Gastroesophageal sphincter (tissue), 4 donors: ENCODE measurements at regions not wholly inside any gene's neighbourhood (a gene's known extent, or its start where the extent isn't known, plus 50 kb on each side); places are given as distances from the start of the nearest gene placed in this dataset.
"Not testable (repeated sequence)": the region's sequence is repeated elsewhere in the genome, so short reads cannot be mapped to it uniquely, and the experiment has no call there.

Source experiments
- ATAC-seq: fragments of 150-250 bp; one replicate; pipeline ENCODE4 v1.9.1; 2016; ENCODE audit warnings: mild to moderate bottlenecking, moderate library complexity
- H3K27ac ChIP-seq, 4 donors: fragments of 200-600 bp; sonication (generic) in 3 of 4; 1 replicate in 3 of 4; 2 replicates in 1 of 4; pipeline ENCODE4 v1.5.1; 2016 to 2019
- H3K27me3 ChIP-seq: fragments of 200-600 bp; sonication (generic); one replicate; pipeline ENCODE4 v1.5.1; 2019
- H3K36me3 ChIP-seq, 2 donors: fragments of 200-600 bp; sonication (generic); one replicate each; pipeline ENCODE4 v1.5.1; 2019; ENCODE audit warnings: control low read depth in 1 of 2
- H3K4me1 ChIP-seq, 3 donors: fragments of 200-600 bp; sonication (generic); 1 replicate in 2 of 3; 2 replicates in 1 of 3; pipeline ENCODE4 v1.5.1; 2016 to 2019; ENCODE audit warnings: control low read depth in 2 of 3
- H3K4me3 ChIP-seq, 2 donors: fragments of 200-600 bp; sonication (generic); one replicate each; pipeline ENCODE4 v1.5.1; 2019; ENCODE audit warnings: mild to moderate bottlenecking in 1 of 2, moderate library complexity in 1 of 2
- H3K9me3 ChIP-seq, 3 donors: fragments of 200-600 bp; sonication (generic); one replicate each; pipeline ENCODE4 v1.5.1; 2017 to 2019; ENCODE audit warnings: control low read depth in 2 of 3
- CTCF ChIP-seq, 4 experiments: fragments of 200-600 bp in 2 of 4; fragments of 450-650 bp in 2 of 4; sonication (generic) in 1 of 4; IDR thresholded peaks; one replicate each; pipeline ENCODE4 v1.5.1; 2017 to 2019; ENCODE audit warnings: antibody characterized with exemption in 4 of 4, mild to moderate bottlenecking in 2 of 4, moderate library complexity in 2 of 4
- EP300 ChIP-seq: sonication (generic); formaldehyde crosslinking; IDR thresholded peaks from one replicate; pipeline ENCODE4 v1.6.1; 2017; ENCODE audit warnings: antibody characterized with exemption, mild to moderate bottlenecking
- POLR2A ChIP-seq, 2 donors: fragments of 450-650 bp; IDR thresholded peaks; one replicate each; pipeline ENCODE4 v1.6.1; 2017; ENCODE audit warnings: antibody characterized with exemption in 2 of 2, mild to moderate bottlenecking in 2 of 2, moderate library complexity in 1 of 2
- POLR2AphosphoS5 ChIP-seq: sonication (generic); formaldehyde crosslinking; IDR thresholded peaks from one replicate; pipeline ENCODE4 v1.6.1; 2017; ENCODE audit warnings: antibody characterized with exemption
- WGBS, 2 donors: methylation state at CpG; one replicate each; pipeline ENCODE4 v1.1.5; 2018; ENCODE audit warnings: low coverage in 1 of 2; 5-methylcytosine and 5-hydroxymethylcytosine counted together

- H3K4me1 ChIP-seq: no peaks in the 10 kb centered on the region
- no peak overlapping the region for H3K4me3 ChIP-seq
- no peaks in the 10 kb centered on the region for H3K9me3 ChIP-seq
- no peak for ATAC-seq
- no peak overlapping the region for H3K27ac ChIP-seq
- H3K27me3 ChIP-seq: no peaks in the 10 kb centered on the region
- TF ChIP-seq POLR2A (IDR thresholded peaks at IDR 0.05): no peak
- no peak for TF ChIP-seq POLR2AphosphoS5
- H3K36me3 ChIP-seq: no peaks in the 10 kb centered on the region
- WGBS, 2 donors: 70 to 75% methylated on average over 7 of the region's 7 CpGs
Observed at GRCh38 chr7:50920031-50920635, 137.4 kb upstream of the GRB10 start.

GRCh38 chr7:50915621-50916020 lies 132.9 kb upstream of the GRB10 start:
- TF ChIP-seq POLR2AphosphoS5: no peak
- no peak for TF ChIP-seq EP300
- TF ChIP-seq CTCF (IDR thresholded peaks at IDR 0.05): no peak
- TF ChIP-seq POLR2A (IDR thresholded peaks at IDR 0.05): no peak
- 64 to 65% methylated on average over 3 to 5 of the region's 5 CpGs for WGBS, 2 donors
- ATAC-seq: no peak
- Histone ChIP-seq H3K27me3 (no peaks in the 10 kb centered on the region), H3K9me3 (no peaks in the 10 kb centered on the region), H3K4me1 (no peaks in the 10 kb centered on the region), H3K36me3 (no peaks in the 10 kb centered on the region), H3K4me3 (no peak overlapping the region), H3K27ac (no peak overlapping the region)

- Histone ChIP-seq H3K4me1 (no peaks in the 10 kb centered on the region), H3K27me3 (no peaks in the 10 kb centered on the region), H3K36me3 (no peaks in the 10 kb centered on the region), H3K27ac (no peak overlapping the region), H3K9me3 (no peaks in the 10 kb centered on the region), H3K4me3 (no peak overlapping the region)
- no peak for TF ChIP-seq POLR2AphosphoS5
- no peak for TF ChIP-seq POLR2A (IDR thresholded peaks at IDR 0.05)
- no peak for TF ChIP-seq EP300
- TF ChIP-seq CTCF (IDR thresholded peaks at IDR 0.05): no peak
- no peak for ATAC-seq
- WGBS, 2 donors: 70% methylated on average over 3 of the region's 3 CpGs
Observed at GRCh38 chr7:50914460-50914859, 131.8 kb upstream of the GRB10 start.

- H3K27ac ChIP-seq: no peak overlapping the region
- no peak for ATAC-seq
Observed at GRCh38 chr7:50908628-50909290, 126.1 kb upstream of the GRB10 start.

GRCh38 chr7:50898604-50899477 lies 116.1 kb upstream of the GRB10 start:
- WGBS, 2 donors: 72 to 93% methylated on average over 6 to 23 of the region's 31 CpGs
- H3K4me3 ChIP-seq, ATAC-seq, H3K9me3 ChIP-seq, H3K36me3 ChIP-seq, H3K27ac ChIP-seq, H3K4me1 ChIP-seq, H3K27me3 ChIP-seq: not testable (repeated sequence)

More at GRCh38 chr7:50908628-50909290, 126.1 kb upstream of the GRB10 start:
- Histone ChIP-seq H3K27me3 (no peaks in the 10 kb centered on the region), H3K4me1 (no peaks in the 10 kb centered on the region), H3K9me3 (peaks cover 0 to 21% (median 0%) of the 10 kb centered on the region in 3 donors), H3K36me3 (no peaks in the 10 kb centered on the region), H3K4me3 (no peak overlapping the region)
- TF ChIP-seq POLR2A (IDR thresholded peaks at IDR 0.05) (no peak), CTCF (IDR thresholded peaks at IDR 0.05) (no peak), POLR2AphosphoS5 (no peak), EP300 (no peak)
- 29 to 38% methylated on average over 2 of the region's 2 CpGs for WGBS, 2 donors

GRCh38 chr7:50887061-50887460 lies 104.4 kb upstream of the GRB10 start:
- not testable (repeated sequence) for H3K9me3 ChIP-seq, H3K27me3 ChIP-seq, H3K4me1 ChIP-seq, H3K4me3 ChIP-seq, H3K36me3 ChIP-seq, H3K27ac ChIP-seq, ATAC-seq
- whole genome bisulfite sequencing, 2 donors: 90% methylated on average over 6 of the region's 6 CpGs; no CpG with 5 or more reads in 1 of the 2 donors
